HG02852 (cell line): ENCODE measurements at regions not wholly inside any gene's neighbourhood (a gene's known extent, or its start where the extent isn't known, plus 50 kb on each side); places are given as distances from the start of the nearest gene placed in this dataset.

Experiments
- ATAC-seq: cut with Tn5 transposase; IDR thresholded peaks from one replicate; pipeline ENCODE4 v1.9.1; 2021; ENCODE audit warnings: mild to moderate bottlenecking, moderate library complexity; ENCODE audit not compliant: unreplicated experiment

DNA sequence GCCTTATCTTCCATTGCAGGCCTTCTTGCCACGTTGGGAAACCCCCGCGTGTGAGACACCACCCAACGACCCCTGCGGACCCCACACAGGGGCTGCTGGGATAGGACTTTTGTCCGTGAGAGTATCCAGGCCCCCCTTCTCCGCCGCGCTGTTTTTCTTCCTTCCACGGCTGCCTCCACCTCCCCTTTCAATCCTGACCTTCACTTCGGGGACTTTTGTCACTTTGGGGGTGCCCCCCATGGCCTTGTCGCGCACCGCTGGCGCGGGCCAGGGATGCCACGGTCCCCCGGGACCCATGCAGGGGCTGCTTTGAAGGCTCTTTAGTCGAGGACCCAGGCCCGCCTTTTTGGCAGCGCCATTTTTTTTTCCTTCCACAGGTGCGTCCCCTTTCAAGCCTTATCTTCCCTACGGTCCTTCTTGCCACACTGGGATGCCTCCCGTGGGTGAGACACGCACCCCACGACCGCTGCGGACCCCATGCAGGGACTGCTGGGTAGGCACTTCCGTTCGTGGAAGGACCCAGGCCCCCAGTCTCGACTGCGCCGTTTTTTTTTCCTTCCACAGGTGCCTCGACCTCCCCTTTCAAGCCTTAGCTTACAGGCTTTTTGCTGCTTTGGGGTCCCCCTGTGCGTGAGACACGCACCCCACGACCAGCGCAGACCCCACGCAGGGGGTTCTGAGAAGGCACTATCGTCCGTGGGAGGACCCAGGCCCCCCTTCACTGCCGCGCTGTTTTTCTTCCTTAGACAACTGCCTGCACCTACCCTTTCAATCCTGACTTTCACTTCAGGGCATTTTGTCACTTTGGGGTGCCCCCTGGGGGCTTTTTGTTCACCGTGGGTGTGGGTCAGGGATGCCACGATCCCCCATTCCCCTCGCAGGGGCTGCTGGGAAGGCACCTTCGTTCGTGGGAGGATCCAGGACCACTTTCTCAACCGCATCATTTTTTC lies 267.4 kb downstream of the ALG10 start:
- no peak for ATAC-seq

DNA sequence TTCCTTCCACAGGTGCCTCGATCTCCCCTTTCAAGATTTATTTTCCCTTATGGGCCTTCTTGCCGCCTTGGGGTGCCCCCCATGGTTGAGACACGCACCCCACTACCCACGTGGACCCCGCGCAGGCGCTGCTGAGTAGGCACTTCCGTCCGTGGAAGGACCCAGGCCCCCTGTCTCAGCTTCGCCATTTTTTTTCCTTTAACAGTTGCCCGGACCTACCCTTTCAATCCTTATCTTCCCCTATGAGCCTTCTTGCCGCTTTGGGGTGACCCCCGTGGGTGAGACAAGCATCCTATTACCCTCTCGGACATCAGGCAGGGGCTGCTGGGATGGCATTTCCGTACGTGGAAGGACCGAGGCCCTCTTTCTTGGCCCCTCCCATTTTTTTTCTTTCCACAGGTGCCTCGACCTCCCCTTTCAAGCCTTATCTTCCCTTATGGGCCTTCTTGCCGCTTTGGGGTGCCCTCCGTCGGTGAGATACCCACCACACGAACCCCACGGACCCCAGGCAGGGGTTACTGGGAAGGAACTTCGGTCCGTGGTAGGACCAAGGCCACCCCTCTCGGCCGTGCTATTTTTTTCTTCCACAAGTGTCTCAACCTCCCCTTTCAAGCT lies 268.2 kb downstream of the ALG10 start:
- no peak for ATAC-seq

DNA sequence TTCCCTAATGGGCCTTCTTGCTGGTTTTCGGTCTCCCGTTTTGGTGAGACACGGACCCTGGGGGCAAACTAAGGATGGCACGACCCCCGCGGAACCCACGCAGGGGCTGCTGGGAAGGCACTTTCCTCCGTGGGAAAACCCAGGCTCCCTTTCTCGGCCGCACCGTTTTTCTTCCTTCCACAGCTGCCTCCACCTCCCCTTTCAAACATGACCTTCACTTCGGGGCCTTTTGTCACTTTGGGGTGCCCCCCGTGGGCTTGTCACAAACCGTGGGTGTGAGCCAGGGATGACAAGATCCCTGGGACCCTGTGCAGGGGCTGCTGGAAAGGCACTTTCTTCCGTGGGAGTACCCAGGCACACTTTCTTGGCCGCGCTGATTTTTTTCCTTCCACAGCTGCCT lies 268.7 kb downstream of the ALG10 start:
- no peak for ATAC-seq

DNA sequence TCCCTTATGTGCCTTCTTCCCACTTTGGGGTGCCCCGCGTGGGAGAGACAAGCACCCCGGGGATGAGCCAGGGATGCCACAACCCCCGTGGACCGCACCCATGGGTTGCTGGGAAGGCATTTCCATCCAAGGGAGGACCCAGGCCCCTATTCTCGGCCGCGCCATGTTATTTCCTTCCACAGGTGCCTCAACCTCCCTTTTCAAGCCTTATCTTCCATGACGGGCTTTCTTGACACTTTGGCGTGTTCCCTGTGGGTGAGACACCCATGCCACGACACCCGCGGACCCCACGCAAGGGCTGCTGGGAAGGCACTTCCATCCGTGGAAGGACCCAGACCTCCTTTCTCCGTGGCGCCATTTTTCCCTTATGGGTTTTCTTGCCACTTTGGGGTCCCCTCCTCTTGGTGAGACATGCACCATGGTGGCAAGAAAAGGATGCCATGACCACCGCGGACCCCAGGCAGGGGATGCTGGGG lies 269.2 kb downstream of the ALG10 start:
- no peak for ATAC-seq

DNA sequence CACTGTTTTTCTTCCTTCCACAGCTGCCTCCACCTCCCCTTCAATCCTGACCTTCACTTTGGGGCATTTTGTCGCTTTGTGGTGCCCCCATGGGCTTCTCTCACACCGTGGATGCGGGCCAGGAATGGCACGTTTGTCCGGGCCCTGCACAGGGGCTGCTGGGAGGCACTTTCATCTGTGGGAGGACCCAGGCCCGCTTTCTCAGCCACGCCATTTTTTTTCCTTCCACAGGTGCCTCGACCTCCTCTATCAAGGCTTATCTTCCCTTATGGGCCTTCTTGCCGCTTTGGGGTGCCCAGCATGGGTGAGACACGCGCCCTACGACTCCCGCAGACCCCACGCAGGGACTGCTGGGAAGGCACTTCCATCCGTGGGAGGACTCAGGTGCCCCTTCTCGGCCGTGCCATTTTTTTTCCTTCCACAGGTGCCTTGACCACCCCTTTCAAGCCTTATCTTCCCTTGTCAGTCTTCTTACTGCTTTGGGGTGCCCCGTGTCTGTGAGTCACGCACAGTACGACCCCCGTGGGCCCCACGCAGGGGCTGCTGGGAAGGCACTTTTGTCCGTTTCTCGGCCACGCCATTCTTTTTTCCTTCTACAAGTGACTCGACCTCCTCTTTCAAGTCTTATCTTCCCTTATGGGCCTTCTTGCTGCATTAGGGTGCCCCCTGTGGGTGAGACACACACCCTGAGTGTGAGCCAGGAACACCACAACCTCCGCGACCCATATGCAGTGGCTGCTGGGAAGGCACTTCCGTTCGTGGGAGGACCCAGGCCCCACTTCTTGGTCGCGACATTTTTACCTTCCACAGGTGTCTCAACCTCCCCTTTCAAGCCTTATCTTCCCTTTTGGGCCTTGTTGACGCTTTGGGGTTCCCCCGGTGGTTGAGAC lies 270.7 kb downstream of the ALG10 start:
- ATAC-seq: no peak

DNA sequence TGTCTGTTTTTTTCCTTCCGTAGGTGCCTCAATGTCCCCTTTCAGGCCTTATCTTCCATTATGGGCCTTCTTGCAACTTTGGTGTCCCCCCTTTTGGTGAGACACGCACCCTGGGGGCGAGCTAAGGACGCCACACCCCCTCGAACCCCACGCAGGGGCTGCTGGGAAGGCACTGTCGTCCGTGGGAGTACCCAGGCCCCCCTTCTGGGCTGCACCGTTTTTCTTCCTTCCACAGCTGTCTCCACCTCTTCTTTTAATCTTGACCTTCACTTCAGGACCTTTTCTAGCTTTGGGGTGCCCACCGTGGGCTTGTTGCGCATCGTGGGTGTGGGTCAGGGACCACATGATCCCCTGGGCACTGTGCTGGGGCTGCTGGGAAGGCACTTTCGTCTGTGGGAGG lies 271.8 kb downstream of the ALG10 start:
- ATAC-seq: no peak

DNA sequence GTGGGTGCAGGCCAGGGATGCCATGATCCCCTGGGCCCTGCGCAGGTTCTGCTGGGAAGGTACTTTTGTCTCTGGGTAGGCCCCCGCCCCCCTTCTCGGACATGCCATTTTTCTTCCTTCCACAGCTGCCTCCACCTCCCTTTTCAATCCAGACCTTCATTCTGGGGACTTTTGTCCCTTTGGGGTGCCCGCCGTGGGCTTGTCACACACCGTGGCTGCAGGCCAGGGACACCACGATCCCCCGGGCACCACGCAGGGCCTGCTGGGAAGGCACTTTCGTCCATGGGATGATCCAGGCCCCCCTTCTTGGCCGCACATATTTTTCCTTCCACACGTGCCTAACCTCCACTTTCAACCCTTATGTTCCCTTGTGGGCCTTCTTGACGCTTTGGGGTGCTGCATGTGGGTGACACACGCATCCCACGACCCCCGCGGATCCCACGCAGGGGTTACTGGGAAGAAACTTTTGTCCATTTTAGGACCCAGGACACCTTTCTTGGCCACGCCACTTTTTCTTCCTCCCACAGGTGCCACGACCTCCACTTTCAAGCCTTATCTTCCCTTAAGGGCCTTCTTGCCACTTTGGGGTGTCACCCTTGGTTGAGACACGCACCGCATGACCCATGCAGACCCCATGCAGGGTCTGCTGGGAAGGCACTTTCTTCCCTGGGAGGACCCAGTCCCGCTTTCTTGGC lies 272.5 kb downstream of the ALG10 start:
- no peak for ATAC-seq

DNA sequence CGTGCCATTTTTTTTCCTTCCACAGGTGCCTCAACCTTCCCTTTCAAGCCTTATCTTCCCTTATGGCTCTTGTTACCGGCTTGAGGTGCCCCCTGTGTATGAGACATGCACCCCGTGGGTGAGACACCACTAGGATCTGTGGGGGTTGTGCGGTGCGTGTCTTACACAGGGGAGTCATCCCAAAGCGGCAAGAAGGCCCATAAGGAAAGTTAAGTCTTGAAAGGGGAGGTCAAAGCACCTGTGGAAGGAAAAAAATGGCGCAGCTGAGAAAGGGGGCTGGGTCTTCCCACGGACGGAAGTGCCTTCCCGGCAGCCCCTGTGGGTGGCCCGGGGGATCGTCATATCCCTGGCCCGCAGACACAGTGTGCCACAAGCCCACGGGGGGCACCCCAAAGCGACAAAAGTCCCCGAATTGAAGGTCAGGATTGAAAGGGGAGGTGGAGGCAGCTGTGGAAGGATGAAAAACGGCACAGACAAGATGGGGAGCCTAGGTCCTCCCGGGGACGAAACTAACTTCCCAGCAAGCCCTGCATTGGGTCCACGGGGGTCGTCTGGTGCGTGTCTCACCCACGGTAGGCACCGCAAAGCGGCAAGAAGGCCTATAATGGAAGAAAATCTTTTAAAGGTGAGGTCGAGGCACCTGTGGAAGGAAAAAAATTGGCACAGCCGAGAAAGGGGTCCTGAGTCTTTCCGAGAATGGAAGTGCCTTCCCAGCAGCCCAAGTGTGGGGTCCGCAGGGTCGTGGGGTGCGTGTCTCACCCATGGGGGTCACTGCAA lies 273.3 kb downstream of the ALG10 start:
- no peak for ATAC-seq

DNA sequence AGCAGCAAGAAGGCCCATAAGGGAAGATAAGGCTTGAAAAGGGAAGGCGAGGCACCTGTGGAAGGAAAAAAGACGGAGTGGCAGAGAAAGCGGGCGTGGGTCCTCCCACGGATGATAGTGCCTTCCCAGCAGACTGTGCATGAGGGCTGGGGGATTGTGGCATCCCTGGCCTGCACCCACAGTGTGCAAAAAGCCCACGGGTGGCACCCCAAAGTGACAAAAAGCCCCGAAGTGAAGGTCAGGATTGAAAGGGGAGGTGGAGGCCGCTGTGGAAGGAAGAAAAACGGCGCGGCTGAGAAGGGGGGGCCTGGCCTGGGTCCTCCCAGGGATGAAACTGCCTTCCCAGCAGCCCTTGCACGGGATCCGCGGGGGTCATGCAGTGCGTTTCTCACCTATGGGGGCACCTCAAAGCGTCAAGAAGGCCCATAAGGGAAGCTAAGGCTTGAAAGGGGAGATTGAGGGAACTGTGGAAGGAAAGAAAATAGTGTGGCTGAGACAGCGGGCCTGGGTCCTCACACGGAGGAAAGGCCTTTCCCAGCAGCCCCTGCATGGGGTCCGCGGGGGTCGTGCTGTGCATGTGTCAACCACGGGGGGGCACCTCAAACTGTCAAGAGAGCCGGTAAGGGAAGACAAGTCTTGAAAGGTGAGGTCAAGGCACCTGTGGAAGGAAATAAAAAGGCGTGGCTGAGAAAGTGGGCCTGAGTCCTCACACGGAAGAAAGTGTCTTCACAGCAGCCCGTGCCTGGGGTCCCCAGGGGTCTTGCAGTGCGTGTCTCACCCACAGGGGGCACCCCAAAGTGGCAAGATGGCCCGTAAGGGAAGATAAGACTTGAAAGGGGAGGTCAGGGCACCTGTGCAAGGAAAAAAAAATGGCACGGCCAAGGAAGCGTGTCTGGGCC lies 274.1 kb downstream of the ALG10 start:
- no peak for ATAC-seq

DNA sequence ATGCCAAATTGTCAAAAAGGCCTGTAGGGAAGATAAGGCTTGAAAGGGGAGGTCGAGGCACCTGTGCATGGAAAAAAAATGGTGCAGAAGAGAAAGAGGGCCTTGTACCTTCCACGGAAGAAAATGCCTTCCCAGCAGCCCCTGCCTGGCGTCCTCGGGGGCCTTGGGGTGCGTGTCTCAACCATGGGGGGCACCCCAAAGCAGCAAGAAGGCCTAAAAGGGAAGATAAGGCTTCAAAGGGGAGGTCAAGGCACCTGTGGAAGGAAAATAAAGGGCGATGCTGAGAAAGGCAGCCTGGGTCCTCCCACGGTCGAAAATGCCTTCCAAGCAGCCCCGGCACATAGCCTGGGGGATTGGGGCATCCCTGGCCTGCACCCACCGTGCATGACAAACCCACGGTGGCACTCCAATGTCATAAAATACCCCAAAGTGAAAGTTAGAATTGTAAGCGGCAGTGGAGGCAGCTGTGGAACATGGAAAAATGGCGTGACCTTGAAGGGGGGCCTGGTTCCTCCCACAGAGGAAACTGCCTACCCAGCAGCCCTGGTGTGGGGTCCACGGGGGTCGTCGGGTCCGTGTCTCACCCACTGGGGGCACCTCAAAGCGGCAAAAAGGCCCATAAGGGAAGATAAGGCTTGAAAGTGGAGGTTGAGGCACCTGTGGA lies 275.0 kb downstream of the ALG10 start:
- no peak for ATAC-seq

DNA sequence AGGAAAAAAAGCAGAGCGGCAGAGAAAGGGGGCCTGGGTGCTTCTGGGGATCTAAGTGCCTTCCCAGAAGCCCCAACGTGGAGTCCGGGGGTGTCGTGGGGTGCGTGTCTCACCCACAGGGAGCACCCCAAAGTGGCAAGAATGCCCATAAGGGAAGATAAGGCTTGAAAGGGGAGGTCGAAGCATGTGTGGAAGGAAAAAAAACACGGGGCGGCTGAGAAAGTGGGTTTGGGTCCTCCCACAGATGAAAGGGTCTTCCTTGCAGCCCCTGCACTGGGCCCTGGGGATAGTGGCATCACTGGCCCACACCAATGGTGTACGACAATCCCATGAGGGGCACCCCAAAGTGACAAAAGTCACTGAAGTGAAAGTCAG lies 275.5 kb downstream of the ALG10 start:
- no peak for ATAC-seq

DNA sequence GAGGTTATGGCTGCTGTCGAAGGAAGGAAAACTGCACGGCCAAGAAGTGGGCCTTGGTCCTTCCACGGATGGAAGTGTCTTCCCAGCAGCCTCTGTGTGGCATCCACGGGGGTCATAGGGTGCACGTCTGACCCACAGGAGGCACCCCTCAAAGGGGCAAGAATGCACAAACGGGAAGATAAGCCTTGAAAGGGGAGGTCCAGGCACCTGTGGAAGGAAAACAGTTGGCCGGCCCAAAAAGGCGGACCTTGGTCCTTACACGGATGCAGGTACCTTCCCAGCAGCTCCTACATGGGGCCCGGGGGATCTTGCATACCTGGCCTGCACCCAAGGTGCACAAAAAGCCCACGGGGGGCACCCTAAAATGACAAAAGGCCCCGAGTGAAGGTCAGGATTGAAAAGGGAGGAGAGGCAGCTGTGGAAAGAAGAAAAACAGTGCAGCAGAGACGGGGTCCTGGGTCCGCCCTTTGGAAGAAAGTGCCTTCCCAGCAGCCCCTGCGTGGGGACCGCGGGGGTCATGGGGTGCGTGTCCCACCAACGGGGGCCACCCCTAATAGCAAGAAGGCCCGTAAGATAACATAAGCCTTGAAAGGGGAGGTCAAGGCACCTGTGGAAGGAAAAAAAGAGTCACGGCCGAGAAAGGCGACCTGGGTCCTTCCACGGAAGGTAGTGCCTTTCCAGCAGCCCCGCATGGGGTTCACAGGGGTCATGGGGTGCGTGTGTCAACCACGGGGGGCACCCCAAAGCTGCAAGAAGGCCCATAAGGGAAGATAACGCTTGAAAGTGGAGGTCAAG lies 276.1 kb downstream of the ALG10 start:
- ATAC-seq: no peak

DNA sequence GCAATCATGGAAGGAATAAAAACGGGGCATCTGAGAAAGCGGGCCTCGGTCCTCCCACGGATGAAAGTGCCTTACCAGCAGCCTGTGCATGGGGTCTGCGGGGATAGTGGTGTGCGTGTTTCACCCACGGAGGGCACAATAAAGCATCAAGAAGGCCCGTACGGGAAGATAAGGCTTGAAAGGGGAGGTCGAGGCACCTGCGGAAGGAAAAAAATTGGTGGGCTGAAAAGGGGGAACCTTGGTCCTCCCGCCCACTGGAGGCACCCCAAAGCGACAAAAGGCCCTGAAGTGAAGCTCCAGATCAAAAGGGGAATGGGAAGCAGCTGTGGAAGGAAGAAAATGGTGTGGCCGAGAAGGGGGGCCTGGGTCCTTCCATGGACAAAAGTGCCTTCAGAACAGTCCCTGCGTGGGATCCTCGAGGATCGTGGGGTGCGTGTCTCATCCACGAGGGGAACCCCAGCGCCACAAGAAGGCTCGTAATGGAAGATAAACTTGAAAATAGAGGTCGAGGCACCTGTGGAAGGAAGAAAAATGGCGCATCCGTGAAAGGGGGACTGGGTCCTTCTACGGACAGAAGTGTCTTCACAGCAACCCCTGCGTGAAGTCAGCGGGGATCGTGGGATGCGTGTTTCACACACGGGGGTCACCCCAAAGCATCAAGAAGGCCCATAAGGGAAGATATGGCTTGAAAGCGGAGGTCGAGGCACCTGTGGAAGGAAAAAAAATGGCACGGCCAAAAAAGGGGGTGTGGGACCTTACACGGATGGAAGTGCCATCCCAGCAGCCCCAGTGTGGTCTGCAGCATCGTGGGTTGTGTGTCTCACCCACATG lies 276.9 kb downstream of the ALG10 start:
- ATAC-seq: no peak

DNA sequence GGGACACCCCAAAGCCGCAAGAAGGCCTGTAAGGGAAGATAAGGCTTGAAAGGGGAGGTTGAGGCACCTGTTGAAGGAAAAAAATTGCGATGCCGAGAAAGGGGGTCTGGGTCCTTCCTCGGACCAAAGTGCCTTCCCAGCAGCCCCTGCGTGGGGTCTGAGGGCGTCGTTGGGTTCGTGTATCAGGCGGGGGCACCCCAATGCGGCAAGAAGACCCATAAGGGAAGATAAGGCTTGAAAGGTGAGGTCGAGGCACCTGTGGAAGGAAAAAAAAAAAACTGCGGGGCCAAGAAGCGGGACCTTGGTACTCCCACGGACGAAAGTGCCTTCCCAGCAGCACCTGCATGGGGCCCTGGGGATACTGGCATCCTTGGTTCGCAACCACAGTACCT lies 277.5 kb downstream of the ALG10 start:
- no peak for ATAC-seq

DNA sequence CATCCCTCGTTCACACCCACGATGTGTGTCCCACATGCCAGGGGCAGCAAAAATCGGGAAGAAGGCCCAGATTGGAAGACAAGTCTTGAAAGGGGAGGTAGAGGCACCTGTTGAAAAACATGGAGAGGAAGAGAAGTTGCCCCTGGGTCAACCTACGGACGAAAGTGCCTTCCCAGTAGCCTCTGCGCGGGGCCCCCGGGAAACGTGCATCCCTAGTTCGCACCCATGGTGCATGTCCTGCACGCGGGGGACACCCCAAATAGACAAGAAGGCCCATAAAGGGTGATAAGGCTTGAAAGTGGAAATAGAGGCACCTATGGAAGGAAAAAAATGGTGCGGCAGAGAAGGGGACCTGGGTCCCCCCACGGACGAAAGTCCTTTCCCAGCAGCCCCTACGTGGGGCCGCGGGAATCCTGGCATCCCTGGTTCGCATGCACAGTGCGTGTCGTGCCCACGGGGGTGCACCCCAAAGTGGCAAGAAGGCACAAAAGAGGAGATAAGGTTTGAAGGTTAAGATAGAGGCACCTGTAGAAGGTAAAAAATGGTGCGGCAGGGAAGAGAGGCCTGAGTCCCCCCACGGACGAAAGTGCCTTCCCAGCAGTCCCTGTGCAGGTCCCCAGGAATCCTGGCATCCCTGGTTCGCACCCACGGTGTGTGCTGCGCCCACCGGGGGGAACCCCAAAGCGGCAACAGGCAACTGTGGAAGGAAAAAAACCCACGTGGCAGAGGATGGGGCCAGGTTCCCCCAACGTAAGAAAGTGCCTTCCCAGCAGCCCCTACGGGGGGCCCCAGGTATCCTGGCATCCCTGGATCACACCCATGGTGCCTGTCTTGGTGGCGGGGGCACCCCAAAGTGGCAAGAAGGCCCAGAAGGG lies 278.3 kb downstream of the ALG10 start:
- ATAC-seq: no peak
